PC-3 (cell line): ENCODE measurements at regions not wholly inside any gene's neighbourhood (a gene's known extent, or its start where the extent isn't known, plus 50 kb on each side); places are given as distances from the start of the nearest gene placed in this dataset.

Experiments used
- ATAC-seq: fragments of 200-7000 bp; cut with Tn5 transposase; 2 replicates; pipeline ENCODE4 v1.9.1; 2020; ENCODE audit warnings: mild to moderate bottlenecking, moderate library complexity
- BruUV-seq: library from RNA; stranded (reverse); fragments of 400-500 nt; replicated peaks from 2 replicates; lab custom pipeline; 2021; lab: Mats Ljungman, UMichigan
- CTCF ChIA-PET: fragments of 300-600 bp; sonication (Branson Sonifier 250); formaldehyde crosslinking; loops from one replicate; lab custom pipeline; 2022; ENCODE audit warnings: antibody characterized with exemption; lab: Charles Lee
- POLR2A ChIA-PET: fragments of 300-600 bp; sonication (Branson Sonifier 250); formaldehyde crosslinking; loops from one replicate; lab custom pipeline; 2022; ENCODE audit warnings: antibody characterized with exemption; ENCODE audit not compliant: unreplicated experiment; lab: Charles Lee
- DNase-seq: peaks from one replicate; pipeline ENCODE4 v3.0.0-alpha.2; 2015
- H2AFZ ChIP-seq: fragments of 300-600 bp; sonication (generic); 2 replicates; pipeline ENCODE4 v1.6.0; 2016; ENCODE audit warnings: antibody characterized with exemption, low read length
- H3F3A ChIP-seq: fragments of 300-600 bp; sonication (generic); one replicate; pipeline ENCODE4 v1.6.0; 2017; ENCODE audit warnings: antibody characterized with exemption, low read length, control low read depth, mild to moderate bottlenecking; ENCODE audit not compliant: unreplicated experiment
- H3K27ac ChIP-seq: fragments of 300-600 bp; sonication (generic); 2 replicates; pipeline ENCODE4 v1.5.1; 2016; ENCODE audit warnings: mild to moderate bottlenecking, low read length
- H3K27me3 ChIP-seq: fragments of 300-600 bp; sonication (generic); 2 replicates; pipeline ENCODE4 v1.6.1; 2016; ENCODE audit warnings: low read length, mixed read lengths
- H3K36me3 ChIP-seq: fragments of 300-600 bp; sonication (generic); 2 replicates; pipeline ENCODE4 v1.6.1; 2016; ENCODE audit warnings: low read depth, mixed run types, low read length, mixed read lengths
- H3K4me1 ChIP-seq: fragments of 300-600 bp; sonication (generic); 2 replicates; pipeline ENCODE4 v1.5.1; 2016; ENCODE audit warnings: low read length; ENCODE audit not compliant: insufficient read depth
- H3K4me2 ChIP-seq: fragments of 300-600 bp; sonication (generic); 2 replicates; pipeline ENCODE4 v1.6.0; 2016; ENCODE audit warnings: low read length
- H3K4me3 ChIP-seq: fragments of 300-600 bp; sonication (generic); 2 replicates; pipeline ENCODE4 v1.5.1; 2016; ENCODE audit warnings: mild to moderate bottlenecking, low read length, mixed read lengths
- H3K79me2 ChIP-seq: fragments of 300-600 bp; sonication (generic); 2 replicates; pipeline ENCODE4 v1.6.1; 2017; ENCODE audit warnings: low read length, mixed read lengths
- H3K9ac ChIP-seq: fragments of 300-600 bp; sonication (generic); 2 replicates; pipeline ENCODE4 v1.6.0; 2016; ENCODE audit warnings: mild to moderate bottlenecking, low read length
- H3K9me2 ChIP-seq: fragments of 300-600 bp; sonication (generic); replicated peaks from 2 replicates; pipeline ENCODE4 v1.6.1; 2016; ENCODE audit warnings: mixed run types, low read length, mixed read lengths
- H3K9me3 ChIP-seq: fragments of 300-600 bp; sonication (generic); 2 replicates; pipeline ENCODE4 v1.6.1; 2016; ENCODE audit warnings: low read length, mixed read lengths
- H4K20me1 ChIP-seq: fragments of 300-600 bp; sonication (generic); 2 replicates; pipeline ENCODE4 v1.6.1; 2016; ENCODE audit warnings: low read length, mixed read lengths
- CTCF ChIP-seq: fragments of 300-600 bp; sonication (generic); conservative IDR thresholded peaks from 2 replicates; pipeline ENCODE4 v1.5.1; 2017; ENCODE audit warnings: antibody characterized with exemption, low read depth, mild to moderate bottlenecking, low read length
- EZH2 ChIP-seq: fragments of 300-600 bp; sonication (generic); IDR thresholded peaks from one replicate; pipeline ENCODE4 v1.6.1; 2017; ENCODE audit warnings: antibody characterized with exemption, mild to moderate bottlenecking, low read length; ENCODE audit not compliant: unreplicated experiment
- EZH2phosphoT487 ChIP-seq: fragments of 300-600 bp; sonication (generic); IDR thresholded peaks from 2 replicates; pipeline ENCODE4 v1.6.1; 2018; ENCODE audit warnings: mild to moderate bottlenecking, antibody characterized with exemption, low read length, borderline replicate concordance
- intact Hi-C: fragments of 100-400 bp; cut with micrococcal nuclease; formaldehyde crosslinking; loops from 2 replicates; pipeline ENCODE4 v1.9.0; 2023

- ATAC-seq (peak; percentile 66), DNase-seq (peak; percentile 39)
- H3K79me2 ChIP-seq = no peaks in the 10 kb centered on the region
- no peaks in the 10 kb centered on the region for H3K9me3 ChIP-seq
- intact Hi-C loops = loop anchor here (5.0 kb wide), 1 partner anchor 157 kb away; no protein-coding TSS in a partner anchor
- H3F3A ChIP-seq = no peaks in the 10 kb centered on the region
- H3K36me3 ChIP-seq = no peaks in the 10 kb centered on the region
- POLR2A ChIA-PET = no interaction called here
- peak overlapping the region; percentile 13; the same call in 1 of the 2 replicates for H3K4me2 ChIP-seq
- peaks cover 8% of the 10 kb centered on the region; the same call in 1 of the 2 replicates for H3K4me1 ChIP-seq
- H2AFZ ChIP-seq = no peak overlapping the region
- BruUV-seq = no TSS peak
- CTCF ChIA-PET = no interaction called here
- no peak overlapping the region for H3K9ac ChIP-seq
- TF ChIP-seq EZH2 (no peak), EZH2phosphoT487 (no peak), CTCF (no peak)
- no peaks in the 10 kb centered on the region for H3K27me3 ChIP-seq
- H3K9me2 ChIP-seq = no peaks in the 10 kb centered on the region
- H3K27ac ChIP-seq = no peak overlapping the region
- H4K20me1 ChIP-seq = no peaks in the 10 kb centered on the region
- no peak overlapping the region for H3K4me3 ChIP-seq
Observed at GRCh38 chr6:11298651-11299420, 66.4 kb upstream of the NEDD9 start.

GRCh38 chr6:11297376-11297729, 64.9 kb upstream of the NEDD9 start:
- H3K27ac ChIP-seq = no peak overlapping the region
- ChIA-PET POLR2A (no interaction called here), CTCF (no interaction called here)
- no peak overlapping the region for H3K4me3 ChIP-seq
- no peaks in the 10 kb centered on the region for H3K27me3 ChIP-seq
- H3K9me3 ChIP-seq = no peaks in the 10 kb centered on the region
- H3K9ac ChIP-seq = no peak overlapping the region
- H3K9me2 ChIP-seq = no peaks in the 10 kb centered on the region
- no peak for TF ChIP-seq EZH2
- no peak for TF ChIP-seq EZH2phosphoT487
- no peak for TF ChIP-seq CTCF
- DNase-seq (no peak), ATAC-seq (peak; percentile 69)
- H3F3A ChIP-seq = no peaks in the 10 kb centered on the region
- no peak overlapping the region for H3K4me2 ChIP-seq
- intact Hi-C loops = loop anchor here (5.0 kb wide), 1 partner anchor 155 kb away; no protein-coding TSS in a partner anchor
- H4K20me1 ChIP-seq = no peaks in the 10 kb centered on the region
- no peaks in the 10 kb centered on the region for H3K79me2 ChIP-seq
- BruUV-seq = no TSS peak
- H2AFZ ChIP-seq = no peak overlapping the region
- no peaks in the 10 kb centered on the region for H3K36me3 ChIP-seq
- peaks cover 8% of the 10 kb centered on the region; the same call in 1 of the 2 replicates for H3K4me1 ChIP-seq
